HG03139 (cell line): ENCODE measurements at regions not wholly inside any gene's neighbourhood (a gene's known extent, or its start where the extent isn't known, plus 50 kb on each side); places are given as distances from the start of the nearest gene placed in this dataset.
"Not testable (repeated sequence)": the region's sequence is repeated elsewhere in the genome, so short reads cannot be mapped to it uniquely, and the experiment has no call there.

Source experiments
- ATAC-seq: cut with Tn5 transposase; IDR thresholded peaks from one replicate; pipeline ENCODE4 v1.9.1; 2021; ENCODE audit not compliant: unreplicated experiment

DNA sequence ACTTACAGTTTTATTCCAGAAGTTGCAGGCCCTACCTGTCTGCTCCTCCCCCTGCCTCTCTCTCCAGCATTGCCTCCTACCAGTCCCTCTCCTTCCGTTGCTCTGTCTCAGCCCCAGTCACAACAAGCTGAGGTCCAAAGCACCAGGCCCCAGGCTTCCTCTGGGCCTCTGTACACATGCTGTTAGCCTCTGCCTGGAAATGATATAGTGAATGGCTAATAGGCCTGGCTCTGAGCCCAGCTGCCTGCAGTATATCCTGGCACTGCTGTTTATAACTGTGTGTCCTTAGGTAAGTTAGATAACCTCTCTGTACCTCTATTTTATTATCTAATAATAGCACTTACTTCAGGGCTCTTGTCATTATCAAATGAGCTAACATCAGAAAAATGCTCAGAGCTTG lies 114.9 kb upstream of the PWP1 start:
- no peak for ATAC-seq

DNA sequence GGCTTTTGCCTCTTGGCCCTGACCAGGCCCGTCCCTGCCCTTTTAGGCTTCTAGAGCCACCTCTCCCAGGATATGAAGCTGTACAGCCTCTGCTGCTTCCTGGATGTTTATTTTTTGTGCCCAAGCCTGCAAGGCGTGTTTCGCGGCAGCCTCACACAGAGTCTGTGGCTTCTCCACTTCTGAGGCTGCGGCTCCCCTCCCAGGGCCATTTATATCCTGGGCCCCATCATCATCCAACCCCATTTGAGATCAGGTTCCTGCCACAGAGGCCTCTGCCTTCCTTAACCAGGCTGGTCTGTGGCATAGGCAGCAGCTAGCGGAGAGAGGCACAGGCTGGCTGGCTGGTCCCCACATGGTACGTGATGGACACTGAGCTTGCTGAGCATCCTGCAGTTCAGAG lies 114.1 kb upstream of the PWP1 start:
- ATAC-seq = no peak

DNA sequence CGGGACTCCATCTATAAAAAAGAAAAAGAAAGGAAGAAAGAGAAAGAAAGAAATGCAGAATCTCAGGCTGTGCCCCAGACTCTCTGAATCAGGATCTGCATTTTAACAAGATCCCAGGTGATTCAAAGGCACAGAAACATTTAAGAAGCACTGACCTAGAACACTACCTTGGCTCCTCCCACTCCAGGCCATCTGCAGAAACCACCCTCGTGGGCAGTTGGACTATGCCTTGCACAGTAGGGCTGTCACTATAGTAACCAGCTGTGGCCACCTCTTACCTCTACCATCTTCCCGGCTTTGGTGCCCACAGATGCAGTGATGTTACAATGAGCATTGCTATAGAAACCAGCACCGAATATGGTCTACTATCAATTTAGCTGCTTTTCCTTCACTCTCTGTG lies 110.9 kb upstream of the PWP1 start:
- no peak for ATAC-seq

DNA sequence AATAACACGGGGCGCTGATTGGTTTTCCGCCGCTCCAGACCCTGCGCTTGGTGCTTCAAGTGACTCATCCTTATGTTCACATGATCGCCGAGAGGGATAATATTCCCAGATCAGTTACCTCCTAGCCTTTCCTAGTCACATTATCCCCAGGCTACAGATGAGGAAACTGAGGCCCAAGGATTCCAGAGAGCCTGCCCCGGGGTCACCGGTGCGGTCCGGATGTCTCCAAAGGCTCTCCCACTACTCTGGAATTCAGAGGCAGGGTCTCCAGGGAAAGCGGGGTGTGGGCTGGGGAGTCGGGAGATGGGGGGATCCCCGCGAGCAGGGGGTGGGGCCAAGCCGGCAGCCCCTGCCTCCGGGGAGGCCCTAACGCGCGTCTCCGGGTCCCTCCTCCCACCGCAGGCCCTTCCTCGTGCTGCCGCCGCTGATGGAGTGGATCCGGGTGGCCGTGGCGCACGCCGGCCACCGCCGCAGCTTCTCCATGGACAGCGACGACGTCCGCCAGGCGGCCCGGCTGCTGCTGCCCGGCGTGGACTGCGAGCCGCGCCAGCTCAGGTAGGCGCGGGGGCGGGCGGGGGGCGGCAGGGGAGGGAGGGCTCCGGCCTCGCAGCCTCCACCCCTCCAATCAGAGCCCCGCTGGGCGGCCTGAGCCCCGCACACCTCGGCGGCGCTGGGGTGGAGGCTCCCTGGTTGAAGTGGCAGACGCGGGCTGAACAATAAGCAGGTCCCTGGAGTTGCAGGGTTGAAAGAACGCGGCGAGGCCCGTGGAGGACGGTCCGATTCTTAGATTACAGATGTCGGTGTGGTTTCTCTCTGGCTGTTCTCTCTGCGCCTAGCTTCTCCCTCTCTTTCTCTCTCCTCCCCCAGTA lies 104.6 kb upstream of the PWP1 start:
- ATAC-seq = no peak

DNA sequence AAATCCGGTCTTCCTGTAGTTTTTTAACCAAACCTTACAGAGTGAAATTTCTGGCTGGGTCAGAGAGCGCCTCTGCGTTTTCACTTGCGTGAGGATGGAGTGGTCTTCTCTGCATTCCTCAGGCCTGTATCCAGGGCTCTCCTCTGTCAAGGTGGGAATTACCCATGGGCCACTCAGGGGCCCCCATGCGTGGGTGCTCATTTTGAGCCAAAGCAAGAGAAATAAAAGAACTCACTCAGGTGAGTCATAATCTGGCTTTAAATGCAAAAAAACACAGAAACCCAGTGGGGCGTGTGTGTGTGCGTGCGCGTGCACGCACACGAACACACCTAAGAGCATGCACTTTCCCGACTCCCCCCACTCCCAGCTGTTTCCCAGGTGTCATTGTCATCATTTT lies 104.0 kb upstream of the PWP1 start:
- no peak for ATAC-seq

DNA sequence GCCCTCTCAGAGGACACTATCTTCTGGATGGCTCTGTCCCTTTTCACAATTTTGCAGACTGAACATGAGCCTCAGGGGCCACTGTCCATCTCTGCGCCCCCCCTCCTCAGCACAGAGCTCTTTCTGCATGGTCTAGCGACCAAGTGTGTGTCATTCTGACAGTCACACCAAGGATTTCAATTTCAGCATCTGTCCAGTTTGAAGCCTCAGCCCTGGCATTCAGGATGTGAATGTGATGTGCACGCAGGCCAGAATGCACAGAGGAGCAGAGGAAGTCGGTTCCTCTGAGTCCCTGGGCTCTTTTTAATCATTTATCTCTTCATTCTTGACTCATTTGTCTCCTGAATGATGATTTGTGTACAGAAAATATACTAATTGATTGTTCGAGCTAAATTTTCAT lies 102.0 kb upstream of the PWP1 start:
- no peak for ATAC-seq

DNA sequence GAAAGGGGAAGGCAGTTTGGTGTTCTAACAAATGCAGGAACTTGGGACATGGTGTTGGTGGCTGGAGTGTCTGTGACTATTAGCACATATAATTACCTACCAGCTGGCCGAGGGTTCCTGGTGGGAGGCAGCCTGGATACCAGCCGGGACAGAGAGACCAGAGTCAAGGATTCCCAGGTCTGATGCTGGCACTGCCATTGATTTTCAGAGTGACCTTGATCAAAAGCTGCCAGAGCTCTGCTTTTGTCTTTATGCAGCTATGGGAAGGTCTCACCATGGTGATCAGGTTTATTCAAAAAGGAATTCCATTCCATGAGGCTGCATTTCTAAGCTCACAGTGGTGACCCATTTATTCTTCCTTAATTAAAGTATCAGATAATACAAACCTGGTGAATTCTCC lies 101.0 kb upstream of the PWP1 start:
- ATAC-seq = no peak

DNA sequence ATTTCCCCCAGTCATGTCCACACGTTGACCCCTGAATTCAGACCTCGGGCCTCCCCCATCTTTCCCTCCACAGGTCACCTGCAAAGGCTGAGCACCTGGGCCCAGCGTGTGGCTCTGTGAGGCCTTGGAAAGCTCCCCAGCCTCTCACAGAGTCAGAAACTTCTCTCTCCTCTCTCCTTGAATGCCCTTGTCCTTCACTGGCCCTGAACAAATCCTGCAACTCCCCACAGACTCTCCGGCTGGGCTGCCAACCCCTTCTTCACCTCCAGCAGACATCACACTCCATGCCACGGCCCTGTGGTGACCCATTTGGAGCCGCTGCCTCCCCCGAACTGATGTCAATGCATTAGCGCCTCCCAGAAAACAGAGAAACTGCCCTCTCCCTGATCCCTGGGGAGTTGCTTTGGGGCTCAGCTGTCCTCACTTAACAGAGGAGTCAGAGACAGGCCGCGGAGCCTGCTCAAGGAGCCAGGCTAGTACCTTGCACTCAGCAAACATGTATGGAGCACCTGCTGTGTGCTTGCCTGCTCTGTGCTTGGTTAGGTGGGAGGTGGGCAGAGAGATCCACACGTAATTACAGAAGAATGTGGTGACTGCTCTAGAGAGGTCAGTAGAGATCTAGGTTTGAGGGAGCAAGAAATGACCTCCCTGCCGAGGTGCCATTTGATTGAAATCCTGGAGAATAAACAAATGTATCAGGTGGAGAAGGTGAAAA lies 99.2 kb upstream of the PWP1 start:
- no peak for ATAC-seq

DNA sequence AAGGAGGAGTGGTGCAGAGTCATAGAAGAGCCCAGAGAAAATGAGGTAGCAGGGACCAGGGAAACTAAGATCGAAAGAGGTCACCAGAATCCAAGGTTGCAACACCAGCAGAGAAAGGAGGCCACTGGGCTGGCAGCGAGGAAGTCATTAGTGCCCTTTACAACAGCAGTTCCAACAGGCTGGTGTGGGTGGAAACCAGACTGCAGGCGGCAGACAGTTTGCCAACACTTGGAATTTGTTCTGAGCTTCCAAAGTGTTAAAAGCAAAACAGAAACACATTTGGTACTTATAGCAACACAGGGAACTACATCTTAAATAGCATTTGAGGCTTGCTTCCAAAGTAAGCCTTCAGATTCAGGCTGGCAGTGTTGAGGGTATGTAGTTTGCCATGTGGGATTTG lies 95.2 kb upstream of the PWP1 start:
- ATAC-seq = no peak

DNA sequence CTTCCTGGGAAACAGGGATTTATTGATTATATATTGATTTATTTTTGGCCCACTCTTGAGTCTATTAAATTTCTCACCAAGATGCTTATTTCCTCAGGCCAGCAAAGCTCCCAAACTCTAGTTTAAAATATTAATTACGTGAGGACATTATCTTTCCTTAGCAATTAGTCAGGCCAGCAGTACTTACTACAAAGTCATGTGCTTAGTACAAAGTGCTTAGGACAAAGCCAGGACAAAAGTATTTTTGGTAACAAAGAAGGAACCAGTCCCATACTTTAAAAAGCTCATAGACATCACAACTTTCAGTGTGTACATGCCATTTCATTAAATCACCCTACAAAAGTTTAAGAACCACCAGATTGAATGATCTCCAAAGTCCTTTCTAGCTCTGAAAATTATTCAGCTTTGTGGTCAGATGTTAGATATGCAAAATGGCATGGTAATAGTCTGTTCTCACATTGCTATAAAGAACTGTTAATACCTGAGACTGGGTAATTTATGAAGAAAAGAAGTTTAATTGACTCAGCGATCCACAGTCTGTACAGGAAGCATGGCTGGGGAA lies 94.7 kb upstream of the PWP1 start:
- ATAC-seq = no peak

DNA sequence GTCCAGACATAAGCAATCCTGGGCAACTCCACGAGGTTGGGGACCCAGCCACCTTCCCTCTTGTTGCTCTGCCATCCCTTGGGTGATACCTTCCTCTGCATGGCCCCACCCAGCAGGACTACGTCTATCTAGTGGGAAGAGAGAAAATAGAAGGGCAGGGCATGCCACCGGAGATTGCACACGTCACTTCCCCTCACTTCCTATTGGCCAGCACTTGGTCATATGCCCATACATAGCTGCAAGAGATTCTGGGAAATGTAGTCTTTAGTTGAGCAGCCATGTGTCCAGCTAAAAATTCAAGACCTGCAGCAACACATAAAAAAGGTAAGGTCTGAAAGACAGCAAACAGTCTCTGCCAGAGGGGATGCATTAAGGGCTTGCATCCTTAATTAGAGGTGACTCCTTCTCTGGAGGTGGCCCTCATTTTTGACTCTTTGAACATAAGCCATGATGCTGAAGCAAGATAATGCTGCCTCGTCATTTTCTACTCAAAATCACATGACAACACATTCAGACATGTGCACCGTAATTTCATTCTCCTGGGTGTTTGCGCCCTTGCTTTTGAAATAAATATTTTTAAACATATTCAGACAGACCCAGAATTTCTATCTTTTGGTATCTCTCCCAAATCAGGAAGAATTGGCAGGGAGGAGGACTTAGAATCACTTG lies 91.8 kb upstream of the PWP1 start:
- no peak for ATAC-seq

DNA sequence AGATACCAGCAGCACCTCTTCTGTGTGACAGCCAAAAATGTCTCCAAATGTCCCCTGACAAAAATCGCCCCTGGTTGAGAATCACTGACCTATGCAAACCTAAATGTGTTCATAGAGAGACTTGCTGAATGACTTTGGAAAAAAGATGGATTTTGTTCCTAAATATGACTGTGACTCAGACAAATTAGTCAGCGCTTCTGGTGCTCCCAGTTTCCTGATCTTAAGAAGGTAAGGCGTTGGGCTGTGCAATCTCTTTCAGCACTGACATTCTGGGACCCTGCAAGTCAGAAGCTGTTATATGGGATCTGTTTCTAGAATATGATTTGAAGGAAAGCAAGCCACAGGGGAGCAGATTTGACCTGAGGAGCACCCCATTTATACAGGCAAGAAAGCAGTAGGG lies 90.6 kb upstream of the PWP1 start:
- ATAC-seq = no peak

DNA sequence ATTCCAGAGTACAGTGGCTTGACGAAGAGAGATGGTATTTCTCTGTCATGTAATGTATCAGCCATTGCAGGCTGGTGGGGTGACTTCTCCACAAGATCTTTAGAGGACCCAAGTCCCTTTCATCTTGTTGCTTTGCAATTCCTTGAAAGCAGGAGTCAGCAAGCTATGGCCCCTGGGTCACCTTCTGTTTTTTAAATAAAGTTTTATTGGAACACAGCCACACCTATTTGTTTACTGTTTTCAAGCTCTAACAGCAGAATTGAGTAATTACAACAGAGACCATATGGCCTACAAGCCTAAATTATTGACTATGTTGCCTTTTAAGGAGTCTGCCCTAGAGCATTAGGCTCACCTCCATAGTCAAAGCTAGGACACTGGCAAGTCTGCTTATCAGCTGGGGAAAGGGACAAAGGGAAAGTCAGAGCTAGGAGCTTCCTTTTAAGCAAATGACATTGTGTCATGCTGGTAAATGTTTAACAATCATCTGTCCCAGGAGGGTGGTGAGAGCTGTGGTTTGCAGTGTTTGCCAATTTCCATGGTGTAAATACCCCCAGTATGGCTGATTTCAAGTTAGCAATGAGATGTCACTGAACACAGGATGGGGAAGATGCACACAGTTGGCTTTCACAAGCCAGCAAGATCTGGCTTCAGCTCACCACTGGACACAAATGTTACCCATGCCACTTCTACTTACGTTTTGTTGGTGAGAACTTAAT lies 87.7 kb upstream of the PWP1 start:
- no peak for ATAC-seq

DNA sequence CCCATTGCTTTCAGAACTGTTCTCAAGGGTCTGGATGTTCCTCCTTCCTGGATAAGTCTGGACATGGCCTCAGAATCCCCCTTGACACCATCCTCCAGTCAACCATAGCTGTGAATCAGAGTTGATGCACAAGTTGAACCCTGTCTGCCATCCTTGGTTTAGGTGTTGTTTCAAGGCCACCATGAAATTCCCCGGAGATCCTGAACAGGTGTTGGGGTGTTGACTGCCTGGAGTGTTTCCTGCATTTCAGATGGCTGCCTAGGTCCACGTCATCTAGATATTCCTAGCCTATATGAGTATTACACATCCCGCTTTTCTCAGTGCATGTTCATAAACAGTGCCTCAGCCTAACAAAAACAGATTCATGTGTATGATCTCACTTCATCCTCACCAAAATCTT lies 86.7 kb upstream of the PWP1 start:
- no peak for ATAC-seq

DNA sequence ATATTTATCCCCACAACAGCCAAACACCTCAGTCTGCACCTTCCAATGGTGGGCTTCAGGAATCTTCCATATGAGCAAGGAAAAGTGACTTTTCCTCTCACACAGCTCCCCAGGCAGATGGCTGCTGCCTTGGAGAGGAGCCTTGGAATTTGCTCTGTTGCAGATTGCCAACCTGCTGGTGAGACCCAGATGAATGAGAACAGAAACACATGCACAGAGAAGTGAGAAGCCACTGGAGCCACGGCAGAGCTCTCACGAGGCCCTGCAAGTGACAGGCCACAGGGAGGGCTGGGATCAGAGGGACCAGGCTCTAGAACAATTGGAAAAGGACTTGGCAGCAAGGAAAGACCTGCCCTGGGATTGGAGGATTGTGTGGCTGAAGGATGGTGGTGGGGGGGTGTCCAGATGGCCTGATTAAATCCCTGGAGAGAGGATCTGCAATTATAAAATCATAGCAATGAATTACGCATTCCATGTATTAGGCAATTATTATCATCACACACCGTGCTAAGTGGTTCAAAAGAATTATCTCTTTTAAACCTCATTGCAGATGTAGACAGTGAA lies 84.9 kb upstream of the PWP1 start:
- no peak for ATAC-seq

DNA sequence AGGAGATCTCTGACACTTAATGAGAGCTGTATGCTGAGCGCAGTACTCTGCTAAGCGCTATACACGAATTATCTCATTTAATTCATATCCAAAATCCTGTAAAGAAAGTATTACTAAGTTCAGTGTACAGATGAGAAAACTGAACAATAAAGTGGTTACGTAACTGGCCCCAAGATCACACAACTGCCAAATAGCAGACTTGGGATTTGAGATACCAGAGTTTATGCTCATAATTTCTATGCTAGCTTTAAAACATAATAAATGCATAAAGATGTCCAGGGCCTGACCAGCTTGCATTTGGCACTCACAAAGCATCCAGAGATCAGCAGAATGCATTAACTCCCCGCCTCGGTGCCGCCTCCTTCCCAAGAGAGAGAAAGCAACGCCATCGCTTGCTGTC lies 83.2 kb upstream of the PWP1 start:
- no peak for ATAC-seq

DNA sequence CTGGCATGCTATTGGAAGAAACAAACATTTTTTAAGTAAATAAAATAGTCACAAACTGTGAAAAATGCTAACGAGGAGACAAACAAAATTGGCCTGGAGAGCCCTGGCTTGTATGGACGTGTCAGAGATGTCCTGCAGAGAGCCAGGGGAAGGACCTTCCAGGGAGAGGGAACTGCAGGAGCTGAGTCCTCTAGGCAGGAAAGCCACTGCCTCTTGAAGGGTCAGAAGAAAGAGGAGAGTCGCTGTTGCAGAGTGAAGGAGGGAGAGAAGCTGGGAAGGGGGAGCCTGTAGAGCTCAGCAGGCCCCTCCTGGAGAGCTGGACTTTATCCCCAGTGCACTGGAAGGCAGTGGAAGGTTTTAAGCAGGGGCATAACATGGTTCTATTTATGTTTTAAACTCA lies 80.3 kb upstream of the PWP1 start:
- no peak for ATAC-seq

DNA sequence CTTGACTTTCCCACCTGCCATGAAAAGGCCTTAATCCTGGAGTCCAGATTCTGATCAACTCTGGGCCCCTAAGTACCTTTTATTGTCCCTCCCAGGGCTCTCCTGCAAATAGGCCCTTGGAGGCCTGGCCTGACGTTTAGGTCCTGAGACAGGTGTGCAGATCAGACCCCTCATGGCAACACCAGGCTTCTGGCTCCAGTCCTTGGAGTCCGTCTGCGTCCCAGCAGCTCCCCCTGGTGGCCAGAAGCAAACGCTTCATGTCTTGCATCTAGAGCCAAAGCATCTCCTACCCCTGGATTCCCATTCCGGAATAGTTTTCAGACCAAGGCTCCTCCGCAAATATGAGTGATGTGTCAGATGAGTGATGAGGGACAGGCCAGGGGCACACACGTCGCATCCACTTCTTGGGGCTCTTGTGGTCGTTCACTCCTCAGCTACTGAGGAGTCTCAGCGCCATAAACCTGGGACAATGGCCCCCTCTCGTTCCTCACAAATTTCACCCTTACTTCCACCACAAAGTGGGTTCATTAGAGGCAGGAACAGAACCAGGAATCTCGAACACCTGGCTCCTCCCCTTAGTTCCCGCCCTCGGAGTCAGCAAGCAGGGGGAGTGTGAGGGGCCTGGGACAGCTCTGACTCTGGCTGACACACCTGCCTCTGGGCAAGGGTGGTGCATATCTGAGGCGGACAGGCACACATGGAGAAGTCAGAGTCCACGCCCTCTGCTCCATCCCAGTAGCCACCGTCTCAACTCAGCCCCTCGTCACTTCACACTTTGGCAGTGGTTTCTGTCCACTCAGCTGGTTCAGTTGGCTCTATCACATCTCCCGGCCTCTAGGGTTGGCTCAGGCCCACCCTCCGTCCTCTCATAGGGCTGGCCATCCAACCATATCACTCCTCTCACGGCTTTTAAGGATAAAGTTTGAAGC lies 77.9 kb upstream of the PWP1 start:
- ATAC-seq = no peak

DNA sequence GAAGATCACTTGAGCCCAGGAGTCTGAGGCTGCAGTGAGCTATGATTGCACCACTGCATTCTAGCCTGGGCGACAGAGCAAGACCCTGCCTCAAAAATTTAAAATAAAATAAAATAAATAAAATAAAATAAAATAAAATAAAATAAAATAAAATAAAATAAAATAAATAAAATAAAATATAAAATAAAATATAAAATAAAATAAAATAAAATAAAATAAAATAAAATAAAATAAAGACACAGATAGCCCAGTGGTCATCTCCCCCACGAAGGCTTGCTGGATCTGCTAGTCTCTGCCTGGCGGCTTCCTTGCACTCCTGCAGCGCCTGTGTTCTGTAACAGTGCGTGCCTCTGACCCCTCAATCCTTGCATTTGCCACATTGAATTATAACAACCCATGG lies 76.8 kb upstream of the PWP1 start:
- ATAC-seq = not testable (repeated sequence)
